Right ventricle myocardium superior (tissue), 1 donor: ENCODE measurements at regions not wholly inside any gene's neighbourhood (a gene's known extent, or its start where the extent isn't known, plus 50 kb on each side); places are given as distances from the start of the nearest gene placed in this dataset.
"Not testable (repeated sequence)": the region's sequence is repeated elsewhere in the genome, so short reads cannot be mapped to it uniquely, and the experiment has no call there.

Experiments
- ATAC-seq: fragments of 200-7000 bp; cut with Tn5 transposase; one replicate; pipeline ENCODE4 v1.9.1; 2020; ENCODE audit warnings: mild to moderate bottlenecking; ENCODE audit not compliant: poor library complexity
- DNase-seq: peaks from one replicate; pipeline ENCODE4 v3.0.0-alpha.2; 2020
- intact Hi-C: fragments of 100-400 bp; cut with DNase I; formaldehyde crosslinking; loops from one replicate; pipeline ENCODE4 v1.11.2; 2022
- donor health status: DM: no; HTN: yes; CAD: no; lungs with severe emphysema.

- DNase-seq (no peak), ATAC-seq (no peak)
- intact Hi-C loops, result no loop called here
Measured at GRCh38 chr1:208343226-208343625, 99.0 kb upstream of the PLXNA2 start.

GRCh38 chr1:208344202-208344857 is 100.1 kb upstream of the PLXNA2 start:
- DNase-seq (no peak), ATAC-seq (no peak)
- intact Hi-C loops, result no loop called here

GRCh38 chr1:208347191-208347590 is 103.0 kb upstream of the PLXNA2 start:
- ATAC-seq (no peak), DNase-seq (no peak)
- intact Hi-C loops, result no loop called here

GRCh38 chr1:208349694-208350330 is 105.6 kb upstream of the PLXNA2 start:
- no peak for DNase-seq
- intact Hi-C loops, result no loop called here

DNA sequence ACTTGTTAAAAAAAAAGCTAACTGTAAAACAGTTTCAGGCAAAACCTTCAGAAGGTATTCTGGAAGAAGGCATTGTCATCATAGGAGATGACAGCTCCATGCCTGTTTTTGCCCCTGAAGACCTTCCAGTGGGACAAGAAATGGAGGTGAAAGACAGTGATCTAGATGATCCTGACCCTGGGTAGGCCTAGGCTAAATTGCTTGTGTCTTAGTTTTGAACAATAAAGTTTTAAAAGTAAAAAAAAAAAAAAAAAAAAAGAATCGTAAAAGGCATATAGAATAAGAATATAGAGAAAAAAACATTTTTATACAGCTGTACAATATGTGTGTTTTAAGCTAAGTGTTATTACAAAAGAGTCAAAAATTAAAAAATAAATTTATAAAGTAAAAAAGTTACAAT is 106.6 kb upstream of the PLXNA2 start:
- ATAC-seq, result no peak
- intact Hi-C loops, result no loop called here
- no peak for DNase-seq

More at GRCh38 chr1:208349694-208350330, 105.6 kb upstream of the PLXNA2 start:
- ATAC-seq, result no peak

- ATAC-seq, result no peak
- intact Hi-C loops, result no loop called here
- DNase-seq, result no peak
Measured at GRCh38 chr1:208351838-208352237, 107.7 kb upstream of the PLXNA2 start.

- ATAC-seq, DNase-seq, intact Hi-C loops: not testable (repeated sequence)
Measured at GRCh38 chr1:208353797-208354196, 109.6 kb upstream of the PLXNA2 start.

GRCh38 chr1:208357644-208358507 is 113.7 kb upstream of the PLXNA2 start:
- intact Hi-C loops, result no loop called here
- ATAC-seq (no peak), DNase-seq (no peak)

DNA sequence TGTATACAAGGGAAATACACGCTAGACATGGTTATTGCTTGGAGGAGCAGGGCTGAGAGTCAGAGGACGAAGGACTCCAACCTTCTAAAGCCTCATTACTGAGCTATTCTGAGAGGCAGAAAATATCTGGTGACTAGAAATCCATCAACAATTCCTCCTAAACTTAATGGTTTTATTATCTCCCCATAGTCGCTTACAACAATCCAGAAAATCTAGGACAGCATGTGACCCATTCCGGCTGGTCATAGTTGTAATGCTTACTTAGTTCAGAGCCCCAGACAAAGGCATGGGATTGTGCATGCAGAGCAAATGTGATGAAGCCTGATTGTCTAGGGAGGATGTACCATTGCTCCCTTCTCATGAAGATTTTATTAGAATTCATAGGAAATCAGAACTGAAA is 114.5 kb upstream of the PLXNA2 start:
- ATAC-seq (no peak), DNase-seq (no peak)
- intact Hi-C loops, result no loop called here

DNA sequence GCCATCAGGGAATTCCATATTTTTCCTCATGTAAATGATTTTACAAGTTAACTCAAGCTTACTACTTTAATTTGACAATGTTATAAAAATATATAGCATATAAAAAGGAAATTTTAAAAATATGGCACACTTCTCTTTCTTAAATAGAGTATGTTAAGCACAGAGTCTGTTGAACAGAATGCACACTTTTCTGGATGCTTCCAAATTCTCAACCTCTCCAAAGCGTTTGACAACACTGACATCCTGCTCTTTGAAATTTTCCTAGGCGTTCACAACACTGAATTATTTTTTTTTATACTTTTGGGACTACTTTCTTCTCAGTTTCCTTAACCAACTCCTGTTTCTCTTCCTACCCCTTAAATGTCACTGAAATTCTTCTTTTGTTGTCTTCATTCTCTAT is 117.8 kb upstream of the PLXNA2 start:
- no peak for DNase-seq
- intact Hi-C loops, result no loop called here
- ATAC-seq, result no peak

GRCh38 chr1:208366559-208366958 is 122.4 kb upstream of the PLXNA2 start:
- DNase-seq (no peak), ATAC-seq (no peak)
- intact Hi-C loops, result no loop called here

DNA sequence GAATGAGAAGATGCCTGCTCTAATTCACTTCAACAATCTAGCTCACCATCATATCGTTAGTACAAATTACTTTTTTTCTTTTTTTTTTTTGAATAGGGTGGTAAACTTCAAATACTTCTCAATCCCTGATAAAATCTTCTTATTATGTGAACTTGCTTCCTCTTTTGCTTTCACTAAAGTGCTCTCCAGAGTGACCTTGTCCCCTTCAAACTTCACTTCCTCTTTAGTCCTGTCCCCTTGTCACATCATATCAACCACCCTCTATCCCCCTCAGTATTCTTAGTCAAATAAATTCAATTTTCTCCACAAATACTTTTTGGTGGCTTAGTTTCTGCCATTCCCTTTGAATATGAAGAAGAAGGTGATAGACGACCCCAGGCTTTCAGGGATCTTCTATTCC is 124.9 kb upstream of the PLXNA2 start:
- DNase-seq (no peak), ATAC-seq (no peak)
- intact Hi-C loops, result no loop called here

DNA sequence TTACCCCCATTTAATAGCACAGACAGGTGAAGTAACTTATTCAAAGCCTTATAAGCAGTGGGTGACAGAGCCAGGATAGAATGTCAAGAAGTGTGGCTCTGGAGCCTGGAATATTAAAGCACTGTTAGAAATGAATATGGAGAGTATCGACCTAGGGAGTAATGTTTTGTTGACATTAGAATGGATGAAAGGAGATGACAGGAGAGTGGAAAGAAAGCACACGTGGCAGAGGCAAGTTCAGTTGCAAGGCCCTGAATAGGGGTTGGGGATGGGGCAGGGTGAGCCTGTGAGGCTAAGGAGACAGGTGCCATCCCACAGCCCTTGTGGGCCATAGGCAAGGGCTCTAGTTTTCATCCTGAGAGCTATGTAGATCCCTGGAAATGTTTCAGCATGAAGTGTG is 125.5 kb upstream of the PLXNA2 start:
- no peak for ATAC-seq

DNA sequence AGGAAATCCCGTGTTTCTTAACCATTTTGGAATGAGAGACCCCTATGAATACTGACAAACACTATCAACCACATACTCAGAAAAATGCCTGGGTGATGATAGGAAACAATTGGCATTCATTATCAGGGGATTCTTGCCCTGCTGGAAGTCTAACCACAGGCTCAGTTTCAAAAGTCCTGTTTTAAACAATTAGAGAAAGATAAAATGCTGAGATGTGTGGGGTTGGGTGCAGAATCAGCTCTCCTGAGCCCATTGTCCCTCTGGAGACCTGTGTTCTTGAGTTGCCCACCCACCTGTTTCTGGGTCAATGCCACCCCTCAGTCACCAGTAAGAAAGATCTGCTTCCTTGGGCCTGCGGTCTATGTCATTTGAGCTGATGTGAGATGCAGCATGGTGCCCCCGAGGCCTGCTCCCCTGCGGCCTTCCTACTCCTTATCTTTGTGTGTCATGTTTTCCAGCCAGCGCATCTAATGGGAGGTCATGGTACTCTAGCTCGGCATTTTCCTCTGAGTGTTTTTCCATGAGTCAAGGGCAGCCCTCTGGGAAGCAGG is 130.3 kb upstream of the PLXNA2 start:
- no peak for DNase-seq
- intact Hi-C loops, result no loop called here
- no peak for ATAC-seq

More for the DNA sequence above, 125.5 kb upstream of the PLXNA2 start:
- DNase-seq, result no peak
- intact Hi-C loops, result no loop called here

DNA sequence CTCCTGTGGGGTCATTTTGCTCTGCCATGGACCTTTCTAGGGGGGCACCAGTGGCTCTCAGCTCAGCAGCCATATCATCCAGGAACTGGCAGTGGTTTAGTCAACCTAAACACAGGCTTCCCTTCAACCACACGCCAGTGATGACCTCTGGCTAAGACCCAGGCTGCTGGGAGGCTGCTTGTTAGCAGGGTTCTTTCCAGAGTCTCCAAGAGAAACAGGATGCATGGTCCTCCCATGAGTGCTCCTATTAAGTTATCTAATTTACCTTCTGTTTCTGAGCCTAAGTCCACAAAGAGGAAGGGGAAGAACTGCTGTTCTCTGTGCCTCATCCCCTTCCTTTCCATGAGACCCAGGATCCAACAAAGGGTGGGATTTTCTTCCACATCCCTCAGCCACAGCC is 137.3 kb upstream of the PLXNA2 start:
- intact Hi-C loops, result no loop called here
- no peak for ATAC-seq
- DNase-seq, result no peak

- ATAC-seq (no peak), DNase-seq (no peak)
- intact Hi-C loops, result no loop called here
Measured at GRCh38 chr1:208387908-208388811, 144.0 kb upstream of the PLXNA2 start.

DNA sequence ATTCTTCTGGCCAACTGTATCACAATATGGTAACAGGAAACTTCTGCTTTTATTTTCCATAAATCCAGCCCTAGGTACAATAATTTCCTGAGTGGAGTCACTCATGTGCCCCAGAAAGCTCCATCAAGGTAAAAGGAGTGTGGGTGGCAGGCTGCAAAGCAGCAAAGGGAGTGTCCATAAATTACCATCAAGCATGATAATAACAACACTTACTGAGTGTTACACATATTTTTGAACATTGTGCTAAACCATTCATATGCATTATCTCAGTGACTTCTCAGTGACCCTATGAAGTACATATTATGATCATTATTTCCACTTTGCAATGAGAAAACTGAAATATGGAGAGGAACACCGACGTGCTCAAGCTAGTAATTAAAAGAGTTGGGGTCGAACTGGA is 149.2 kb upstream of the PLXNA2 start:
- no peak for DNase-seq
- ATAC-seq, result no peak
- intact Hi-C loops, result no loop called here

DNA sequence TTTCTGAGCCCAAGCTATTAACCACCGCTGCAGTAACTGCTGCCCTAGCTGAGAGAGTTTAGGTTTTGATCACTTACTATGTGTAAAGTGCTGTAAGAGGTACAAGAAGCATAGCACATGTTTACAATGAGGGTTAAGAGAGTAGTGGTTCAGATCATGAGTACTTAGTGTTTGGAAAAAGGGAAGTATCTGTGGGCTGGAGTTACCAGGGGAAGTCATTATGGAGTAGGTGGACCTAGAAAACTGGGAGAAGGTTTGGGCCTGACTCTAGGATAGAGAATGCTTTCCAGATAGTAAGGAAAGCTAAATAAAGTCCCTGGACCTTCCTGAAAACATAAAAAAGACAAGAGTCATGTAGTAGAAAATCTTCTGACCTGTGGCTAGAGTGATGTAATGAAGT is 149.6 kb upstream of the PLXNA2 start:
- intact Hi-C loops, result no loop called here
- ATAC-seq, result no peak
- DNase-seq, result no peak

GRCh38 chr1:208397286-208397685 is 153.1 kb upstream of the PLXNA2 start:
- intact Hi-C loops, result no loop called here
- DNase-seq, result no peak
- ATAC-seq, result no peak
